Prostate gland (tissue), 2 donors: ENCODE measurements at regions not wholly inside any gene's neighbourhood (a gene's known extent, or its start where the extent isn't known, plus 50 kb on each side); places are given as distances from the start of the nearest gene placed in this dataset.

Experiments
- POLR2A ChIP-seq: fragments of 450-650 bp; IDR thresholded peaks from one replicate; pipeline ENCODE4 v1.6.1; 2016; ENCODE audit warnings: antibody characterized with exemption, mild to moderate bottlenecking
- POLR2AphosphoS5 ChIP-seq: sonication (generic); formaldehyde crosslinking; IDR thresholded peaks from one replicate; pipeline ENCODE4 v1.6.1; 2017; ENCODE audit warnings: antibody characterized with exemption
- TF ChIP-seq, protein P1 (sequence below), 4 experiments: fragments of 200-600 bp in 2 of 4; fragments of 450-650 bp in 2 of 4; sonication (generic) in 2 of 4; IDR thresholded peaks; 1 replicate in 3 of 4; 2 replicates in 1 of 4; pipeline ENCODE4 v1.5.1; 2016 to 2019; ENCODE audit warnings: antibody characterized with exemption in 4 of 4, mild to moderate bottlenecking in 2 of 4, moderate library complexity in 2 of 4

- TF ChIP-seq, protein P1, sequence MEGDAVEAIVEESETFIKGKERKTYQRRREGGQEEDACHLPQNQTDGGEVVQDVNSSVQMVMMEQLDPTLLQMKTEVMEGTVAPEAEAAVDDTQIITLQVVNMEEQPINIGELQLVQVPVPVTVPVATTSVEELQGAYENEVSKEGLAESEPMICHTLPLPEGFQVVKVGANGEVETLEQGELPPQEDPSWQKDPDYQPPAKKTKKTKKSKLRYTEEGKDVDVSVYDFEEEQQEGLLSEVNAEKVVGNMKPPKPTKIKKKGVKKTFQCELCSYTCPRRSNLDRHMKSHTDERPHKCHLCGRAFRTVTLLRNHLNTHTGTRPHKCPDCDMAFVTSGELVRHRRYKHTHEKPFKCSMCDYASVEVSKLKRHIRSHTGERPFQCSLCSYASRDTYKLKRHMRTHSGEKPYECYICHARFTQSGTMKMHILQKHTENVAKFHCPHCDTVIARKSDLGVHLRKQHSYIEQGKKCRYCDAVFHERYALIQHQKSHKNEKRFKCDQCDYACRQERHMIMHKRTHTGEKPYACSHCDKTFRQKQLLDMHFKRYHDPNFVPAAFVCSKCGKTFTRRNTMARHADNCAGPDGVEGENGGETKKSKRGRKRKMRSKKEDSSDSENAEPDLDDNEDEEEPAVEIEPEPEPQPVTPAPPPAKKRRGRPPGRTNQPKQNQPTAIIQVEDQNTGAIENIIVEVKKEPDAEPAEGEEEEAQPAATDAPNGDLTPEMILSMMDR (IDR thresholded peaks at IDR 0.05): no peak
- TF ChIP-seq POLR2A (no peak), POLR2AphosphoS5 (no peak)
Observed at GRCh38 chr13:111559612-111560403, 239.4 kb downstream of the TEX29 start.
